Suprapubic skin (tissue), 4 donors: ENCODE measurements at regions not wholly inside any gene's neighbourhood (a gene's known extent, or its start where the extent isn't known, plus 50 kb on each side); places are given as distances from the start of the nearest gene placed in this dataset.

Experiments
- DNase-seq, 2 donors: peaks; one replicate each; pipeline ENCODE4 v3.0.0-alpha.2; 2019; ENCODE audit warnings: low spot score in 2 of 2
- H3K27ac ChIP-seq: fragments of 200-600 bp; sonication (generic); one replicate; pipeline ENCODE4 v1.5.1; 2019
- H3K27me3 ChIP-seq: fragments of 200-600 bp; sonication (generic); one replicate; pipeline ENCODE4 v1.5.1; 2019
- H3K36me3 ChIP-seq: fragments of 200-600 bp; sonication (generic); one replicate; pipeline ENCODE4 v1.5.1; 2019
- H3K4me1 ChIP-seq: fragments of 200-600 bp; sonication (generic); one replicate; pipeline ENCODE4 v1.5.1; 2019
- H3K4me3 ChIP-seq: fragments of 200-600 bp; sonication (generic); one replicate; pipeline ENCODE4 v1.5.1; 2019; ENCODE audit warnings: mild to moderate bottlenecking
- H3K9me3 ChIP-seq: fragments of 200-600 bp; sonication (generic); one replicate; pipeline ENCODE4 v1.5.1; 2019
- EP300 ChIP-seq: sonication (generic); formaldehyde crosslinking; IDR thresholded peaks from one replicate; pipeline ENCODE4 v1.6.1; 2017; ENCODE audit warnings: antibody characterized with exemption
- POLR2A ChIP-seq, 2 donors: fragments of 450-650 bp; IDR thresholded peaks; one replicate each; pipeline ENCODE4 v1.6.1; 2017; ENCODE audit warnings: antibody characterized with exemption in 2 of 2, mild to moderate bottlenecking in 2 of 2, moderate library complexity in 2 of 2
- POLR2AphosphoS5 ChIP-seq, 3 donors: sonication (generic); formaldehyde crosslinking; IDR thresholded peaks; one replicate each; pipeline ENCODE4 v1.6.1; 2017; ENCODE audit warnings: antibody characterized with exemption in 3 of 3
- WGBS: methylation state at CpG from one replicate; pipeline ENCODE4 v1.1.5; 2018; 5-methylcytosine and 5-hydroxymethylcytosine counted together
- TF ChIP-seq, protein P1 (sequence below), 2 donors: fragments of 200-600 bp in 1 of 2; fragments of 450-650 bp in 1 of 2; sonication (generic) in 1 of 2; IDR thresholded peaks; one replicate each; pipeline ENCODE4 v1.5.1; 2016 to 2019; ENCODE audit warnings: antibody characterized with exemption in 2 of 2, mild to moderate bottlenecking in 1 of 2, moderate library complexity in 1 of 2

- H3K4me3 ChIP-seq, result no peak overlapping the region
- H3K4me1 ChIP-seq, result no peaks in the 10 kb centered on the region
- WGBS, result 70% methylated on average over 4 of the region's 4 CpGs
- TF ChIP-seq EP300 (no peak), POLR2A (IDR thresholded peaks at IDR 0.05) (no peak), POLR2AphosphoS5 (IDR thresholded peaks at IDR 0.05) (no peak)
- TF ChIP-seq, protein P1, sequence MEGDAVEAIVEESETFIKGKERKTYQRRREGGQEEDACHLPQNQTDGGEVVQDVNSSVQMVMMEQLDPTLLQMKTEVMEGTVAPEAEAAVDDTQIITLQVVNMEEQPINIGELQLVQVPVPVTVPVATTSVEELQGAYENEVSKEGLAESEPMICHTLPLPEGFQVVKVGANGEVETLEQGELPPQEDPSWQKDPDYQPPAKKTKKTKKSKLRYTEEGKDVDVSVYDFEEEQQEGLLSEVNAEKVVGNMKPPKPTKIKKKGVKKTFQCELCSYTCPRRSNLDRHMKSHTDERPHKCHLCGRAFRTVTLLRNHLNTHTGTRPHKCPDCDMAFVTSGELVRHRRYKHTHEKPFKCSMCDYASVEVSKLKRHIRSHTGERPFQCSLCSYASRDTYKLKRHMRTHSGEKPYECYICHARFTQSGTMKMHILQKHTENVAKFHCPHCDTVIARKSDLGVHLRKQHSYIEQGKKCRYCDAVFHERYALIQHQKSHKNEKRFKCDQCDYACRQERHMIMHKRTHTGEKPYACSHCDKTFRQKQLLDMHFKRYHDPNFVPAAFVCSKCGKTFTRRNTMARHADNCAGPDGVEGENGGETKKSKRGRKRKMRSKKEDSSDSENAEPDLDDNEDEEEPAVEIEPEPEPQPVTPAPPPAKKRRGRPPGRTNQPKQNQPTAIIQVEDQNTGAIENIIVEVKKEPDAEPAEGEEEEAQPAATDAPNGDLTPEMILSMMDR (IDR thresholded peaks at IDR 0.05), result no peak
- no peak overlapping the region for H3K27ac ChIP-seq
- no peaks in the 10 kb centered on the region for H3K27me3 ChIP-seq
- no peaks in the 10 kb centered on the region for H3K36me3 ChIP-seq
- no peaks in the 10 kb centered on the region for H3K9me3 ChIP-seq
- no peak for DNase-seq
These were observed 129.4 kb downstream of the PCDH20 start for GRCh38 chr13:61286148-61286745.

DNA sequence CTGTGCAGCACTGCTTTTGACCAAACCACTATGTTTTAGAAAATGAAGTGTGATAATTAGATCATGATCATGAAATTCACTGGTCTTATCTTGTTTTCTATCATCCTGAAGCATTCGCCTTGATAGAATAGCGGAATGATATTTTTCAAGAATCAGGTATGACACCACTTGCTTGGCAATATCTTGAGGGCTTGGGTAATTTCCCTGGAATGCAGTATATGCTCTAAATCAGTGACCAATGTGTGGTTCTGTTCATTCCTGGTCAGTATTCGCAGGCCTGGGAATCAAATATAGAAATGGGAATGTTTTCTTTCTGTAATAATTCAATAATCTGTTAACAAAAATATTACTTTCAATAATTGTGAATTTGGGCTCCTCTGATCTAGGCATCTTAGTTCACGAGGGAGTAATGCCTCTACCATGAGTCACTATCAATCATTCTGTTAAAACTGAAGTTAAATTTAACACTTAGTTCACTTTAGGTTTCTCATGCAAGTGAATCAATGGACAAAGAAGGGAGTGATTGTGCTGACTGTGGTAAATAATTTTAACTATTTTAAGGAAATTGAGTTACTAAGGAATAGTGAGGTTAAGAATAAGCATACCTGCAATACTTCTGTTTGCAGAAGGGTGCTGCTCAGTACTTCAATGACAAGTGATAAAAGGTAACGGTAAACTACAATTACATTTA lies 137.9 kb downstream of the PCDH20 start:
- WGBS, result 74% methylated on average over 5 of the region's 5 CpGs
- TF ChIP-seq, protein P1 (IDR thresholded peaks at IDR 0.05), result no peak
- no peak for TF ChIP-seq POLR2AphosphoS5 (IDR thresholded peaks at IDR 0.05)
- no peak for TF ChIP-seq POLR2A (IDR thresholded peaks at IDR 0.05)
- TF ChIP-seq EP300, result no peak
- no peak overlapping the region for H3K27ac ChIP-seq

DNA sequence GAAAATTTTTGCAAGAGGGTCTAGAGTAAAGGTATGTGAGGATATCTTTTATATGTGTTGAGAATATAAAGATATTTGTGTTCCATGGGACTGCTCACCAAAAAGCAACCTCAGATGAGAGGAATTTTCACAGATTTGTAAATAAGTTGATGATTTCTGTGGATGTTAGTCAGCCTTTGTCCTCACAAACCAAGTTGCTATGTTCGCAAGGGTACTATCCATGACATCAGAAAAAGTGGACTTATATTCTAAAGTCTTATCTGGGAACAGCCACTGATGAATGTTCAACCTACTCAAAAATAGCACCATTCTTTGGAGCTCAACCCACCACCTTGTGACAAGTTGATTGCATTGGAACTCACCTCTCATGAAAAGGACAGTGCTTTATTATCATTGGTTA lies 138.6 kb downstream of the PCDH20 start:
- Histone ChIP-seq H3K27ac (no peak overlapping the region), H3K36me3 (no peaks in the 10 kb centered on the region), H3K4me1 (no peaks in the 10 kb centered on the region), H3K9me3 (no peaks in the 10 kb centered on the region), H3K27me3 (no peaks in the 10 kb centered on the region), H3K4me3 (no peak overlapping the region)
- TF ChIP-seq POLR2A (IDR thresholded peaks at IDR 0.05) (no peak), EP300 (no peak), POLR2AphosphoS5 (IDR thresholded peaks at IDR 0.05) (no peak)
- TF ChIP-seq, protein P1 (IDR thresholded peaks at IDR 0.05), result no peak
- WGBS, result 91% methylated on average over 1 of the region's 1 CpG
- no peak for DNase-seq

More for the DNA sequence above, 137.9 kb downstream of the PCDH20 start:
- no peak for DNase-seq
- Histone ChIP-seq H3K4me3 (no peak overlapping the region), H3K36me3 (no peaks in the 10 kb centered on the region), H3K27me3 (no peaks in the 10 kb centered on the region), H3K4me1 (no peaks in the 10 kb centered on the region), H3K9me3 (no peaks in the 10 kb centered on the region)

GRCh38 chr13:61276401-61276800 lies 139.2 kb downstream of the PCDH20 start:
- Histone ChIP-seq H3K27ac (no peak overlapping the region), H3K4me1 (no peaks in the 10 kb centered on the region), H3K36me3 (no peaks in the 10 kb centered on the region), H3K9me3 (no peaks in the 10 kb centered on the region), H3K4me3 (no peak overlapping the region), H3K27me3 (no peaks in the 10 kb centered on the region)
- 69% methylated on average over 2 of the region's 2 CpGs for WGBS
- no peak for TF ChIP-seq POLR2AphosphoS5 (IDR thresholded peaks at IDR 0.05)
- no peak for TF ChIP-seq POLR2A (IDR thresholded peaks at IDR 0.05)
- TF ChIP-seq, protein P1 (IDR thresholded peaks at IDR 0.05), result no peak
- no peak for TF ChIP-seq EP300
- DNase-seq, result no peak

DNA sequence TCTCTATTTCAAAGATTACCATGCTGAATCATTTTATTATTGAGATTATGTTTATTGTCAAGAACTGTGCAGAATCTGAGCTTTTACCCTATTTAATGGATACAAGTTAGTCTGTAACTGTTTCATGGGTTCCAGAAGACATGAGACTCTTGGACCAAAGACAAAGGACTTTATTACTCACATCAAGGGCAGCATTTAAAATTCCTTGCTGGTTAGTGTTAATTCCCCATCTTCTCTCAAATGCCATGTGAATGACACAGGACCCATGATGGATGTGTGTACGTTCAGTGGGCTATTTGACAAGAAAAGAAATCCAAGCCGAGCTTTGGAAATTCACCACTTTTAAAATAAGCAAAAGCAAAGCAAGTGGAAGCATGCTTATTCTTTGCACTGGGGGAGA lies 139.9 kb downstream of the PCDH20 start:
- Histone ChIP-seq H3K27me3 (no peaks in the 10 kb centered on the region), H3K4me3 (no peak overlapping the region), H3K9me3 (no peaks in the 10 kb centered on the region), H3K4me1 (no peaks in the 10 kb centered on the region), H3K36me3 (no peaks in the 10 kb centered on the region), H3K27ac (no peak overlapping the region)
- TF ChIP-seq, protein P1 (IDR thresholded peaks at IDR 0.05), result no peak
- TF ChIP-seq POLR2AphosphoS5 (IDR thresholded peaks at IDR 0.05) (no peak), EP300 (no peak), POLR2A (IDR thresholded peaks at IDR 0.05) (no peak)
- 37% methylated on average over 2 of the region's 2 CpGs for WGBS
- no peak for DNase-seq
